Panc1 (cell line): ENCODE measurements at regions not wholly inside any gene's neighbourhood (a gene's known extent, or its start where the extent isn't known, plus 50 kb on each side); places are given as distances from the start of the nearest gene placed in this dataset.

Source experiments
- ATAC-seq: fragments of 200-7000 bp; cut with Tn5 transposase; 2 replicates; pipeline ENCODE4 v1.9.1; 2020; ENCODE audit warnings: mild to moderate bottlenecking, moderate library complexity
- BruUV-seq: library from RNA; stranded (reverse); fragments of 400-500 nt; replicated peaks from 2 replicates; lab custom pipeline; 2021; lab: Mats Ljungman, UMichigan
- CTCF ChIA-PET: fragments of 300-600 bp; sonication (Branson Sonifier 250); formaldehyde crosslinking; loops from one replicate; lab custom pipeline; 2022; ENCODE audit warnings: antibody characterized with exemption; lab: Charles Lee
- POLR2A ChIA-PET: fragments of 300-600 bp; sonication (Branson Sonifier 250); formaldehyde crosslinking; loops from one replicate; lab custom pipeline; 2022; ENCODE audit warnings: antibody characterized with exemption; lab: Charles Lee
- DNase-seq: peaks from one replicate; pipeline ENCODE4 v3.0.0-alpha.2; 2010; ENCODE audit warnings: low read depth, low spot score
- H3K27ac ChIP-seq: 2 replicates; pipeline ENCODE4 v1.5.1; 2011; ENCODE audit warnings: mild to moderate bottlenecking, low read length, inconsistent platforms
- H3K27me3 ChIP-seq: fragments of 200-500 bp; sonication (Bioruptor generic); 2 replicates; pipeline ENCODE4 v1.6.0; 2014; ENCODE audit warnings: low read length, inconsistent platforms; ENCODE audit not compliant: control insufficient read depth, insufficient read depth
- H3K36me3 ChIP-seq: fragments of 200-500 bp; sonication (Bioruptor generic); 2 replicates; pipeline ENCODE4 v1.5.1; 2014; ENCODE audit warnings: inconsistent platforms, mild to moderate bottlenecking, low read length, moderate library complexity; ENCODE audit not compliant: control insufficient read depth, insufficient read depth
- H3K4me1 ChIP-seq: 2 replicates; pipeline ENCODE4 v1.5.1; 2011; ENCODE audit warnings: inconsistent platforms, mild to moderate bottlenecking, low read length, moderate library complexity; ENCODE audit not compliant: control insufficient read depth, insufficient read depth
- H3K4me3 ChIP-seq, 2 experiments: 2 replicates each; pipeline ENCODE4 v1.5.1; 2011 to 2012; ENCODE audit warnings: low read depth in 2 of 2, low read length in 2 of 2, mild to moderate bottlenecking in 2 of 2, inconsistent platforms in 1 of 2, moderate library complexity in 1 of 2
- H3K9me3 ChIP-seq: fragments of 200-500 bp; sonication (Bioruptor generic); 2 replicates; pipeline ENCODE4 v1.5.1; 2014; ENCODE audit warnings: low read depth, mild to moderate bottlenecking, inconsistent platforms, low read length, moderate library complexity; ENCODE audit not compliant: control insufficient read depth, insufficient read depth
- POLR2AphosphoS5 ChIP-seq: IDR thresholded peaks from 2 replicates; pipeline ENCODE4 v1.6.1; 2012; ENCODE audit warnings: mild to moderate bottlenecking, low read depth, low read length, moderate library complexity
- REST ChIP-seq, 2 experiments: IDR thresholded peaks; 2 replicates each; pipeline ENCODE4 v1.6.1; 2011 to 2012; ENCODE audit warnings: low read depth in 2 of 2, control low read depth in 1 of 2, low read length in 1 of 2, mild to moderate bottlenecking in 1 of 2, moderate library complexity in 1 of 2; ENCODE audit not compliant: insufficient read depth in 1 of 2
- SIN3A ChIP-seq: IDR thresholded peaks from 2 replicates; pipeline ENCODE4 v1.6.1; 2012; ENCODE audit warnings: low read depth, mild to moderate bottlenecking, low read length, moderate library complexity, borderline replicate concordance; ENCODE audit not compliant: insufficient read depth
- TCF7L2 ChIP-seq: IDR thresholded peaks from 2 replicates; pipeline ENCODE4 v1.6.1; 2011; ENCODE audit warnings: mild to moderate bottlenecking, low read depth, low read length, inconsistent platforms
- in situ Hi-C: cut with HindIII; loops from 2 replicates; pipeline ENCODE4 v1.10.0; 2016; ENCODE audit warnings: low sequenced_read_pairs, low pct_unique_long_range_greater_than_20kb
- intact Hi-C: fragments of 100-400 bp; cut with micrococcal nuclease; formaldehyde crosslinking; loops from one replicate; pipeline ENCODE4 v1.10.0; 2022; ENCODE audit not compliant: unreplicated experiment
- TF ChIP-seq, protein P1 (sequence below): fragments of 450-650 bp; IDR thresholded peaks from 2 replicates; pipeline ENCODE4 v1.5.1; 2017; ENCODE audit warnings: mild to moderate bottlenecking

GRCh38 chr13:72218966-72219365, 352.0 kb upstream of the DACH1 start:
- DNase-seq (no peak), ATAC-seq (no peak)
- ChIA-PET POLR2A (no interaction called here), CTCF (no interaction called here)
- no peak overlapping the region for H3K27ac ChIP-seq
- intact Hi-C loops = no loop called here
- H3K9me3 ChIP-seq = no peaks in the 10 kb centered on the region
- H3K36me3 ChIP-seq = no peaks in the 10 kb centered on the region
- no peak for TF ChIP-seq TCF7L2
- no peak for TF ChIP-seq SIN3A
- TF ChIP-seq REST (IDR thresholded peaks at IDR 0.05; ENCODE audit: insufficient read depth in 1 of 2, low read depth in 2 of 2, low read length in 1 of 2) = no peak
- no TSS peak for BruUV-seq
- H3K4me1 ChIP-seq = no peaks in the 10 kb centered on the region
- H3K4me3 ChIP-seq = no peak overlapping the region
- in situ Hi-C loops = no loop called here
- no peaks in the 10 kb centered on the region for H3K27me3 ChIP-seq

- ChIA-PET POLR2A (no interaction called here), CTCF (no interaction called here)
These were observed 350.1 kb upstream of the DACH1 start for GRCh38 chr13:72217142-72217541.

More at GRCh38 chr13:72217142-72217541, 350.1 kb upstream of the DACH1 start:
- Histone ChIP-seq H3K4me1 (no peaks in the 10 kb centered on the region), H3K36me3 (no peaks in the 10 kb centered on the region), H3K4me3 (no peak overlapping the region), H3K27ac (no peak overlapping the region), H3K9me3 (no peaks in the 10 kb centered on the region), H3K27me3 (no peaks in the 10 kb centered on the region)
- TF ChIP-seq POLR2AphosphoS5 = no peak
- no peak for TF ChIP-seq TCF7L2
- TF ChIP-seq REST (IDR thresholded peaks at IDR 0.05; ENCODE audit: insufficient read depth in 1 of 2, low read depth in 2 of 2, low read length in 1 of 2) = no peak
- no peak for TF ChIP-seq SIN3A
- TF ChIP-seq, protein P1, sequence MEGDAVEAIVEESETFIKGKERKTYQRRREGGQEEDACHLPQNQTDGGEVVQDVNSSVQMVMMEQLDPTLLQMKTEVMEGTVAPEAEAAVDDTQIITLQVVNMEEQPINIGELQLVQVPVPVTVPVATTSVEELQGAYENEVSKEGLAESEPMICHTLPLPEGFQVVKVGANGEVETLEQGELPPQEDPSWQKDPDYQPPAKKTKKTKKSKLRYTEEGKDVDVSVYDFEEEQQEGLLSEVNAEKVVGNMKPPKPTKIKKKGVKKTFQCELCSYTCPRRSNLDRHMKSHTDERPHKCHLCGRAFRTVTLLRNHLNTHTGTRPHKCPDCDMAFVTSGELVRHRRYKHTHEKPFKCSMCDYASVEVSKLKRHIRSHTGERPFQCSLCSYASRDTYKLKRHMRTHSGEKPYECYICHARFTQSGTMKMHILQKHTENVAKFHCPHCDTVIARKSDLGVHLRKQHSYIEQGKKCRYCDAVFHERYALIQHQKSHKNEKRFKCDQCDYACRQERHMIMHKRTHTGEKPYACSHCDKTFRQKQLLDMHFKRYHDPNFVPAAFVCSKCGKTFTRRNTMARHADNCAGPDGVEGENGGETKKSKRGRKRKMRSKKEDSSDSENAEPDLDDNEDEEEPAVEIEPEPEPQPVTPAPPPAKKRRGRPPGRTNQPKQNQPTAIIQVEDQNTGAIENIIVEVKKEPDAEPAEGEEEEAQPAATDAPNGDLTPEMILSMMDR = no peak
- DNase-seq = no peak
- intact Hi-C loops = no loop called here
- BruUV-seq = no TSS peak
- no peak for ATAC-seq
- in situ Hi-C loops = no loop called here
